RWPE1 (cell line): ENCODE measurements at regions not wholly inside any gene's neighbourhood (a gene's known extent, or its start where the extent isn't known, plus 50 kb on each side); places are given as distances from the start of the nearest gene placed in this dataset.

Source experiments
- CTCF ChIA-PET: fragments of 350-600 bp; sonication (Branson Sonifier 250); formaldehyde crosslinking; extraction: SDS; loops from one replicate; lab custom pipeline; 2021; lab: Yijun Ruan, JAX
- POLR2A ChIA-PET: fragments of 400-600 bp; formaldehyde crosslinking; extraction: SDS; loops from one replicate; lab custom pipeline; 2020; ENCODE audit warnings: antibody characterized with exemption; ENCODE audit not compliant: low non-redundant PET; lab: Yijun Ruan, JAX
- DNase-seq: peaks from one replicate; pipeline ENCODE4 v3.0.0; 2012; ENCODE audit warnings: low spot score
- H3K27ac ChIP-seq: fragments of 450-650 bp; 2 replicates; pipeline ENCODE4 v1.5.1; 2017
- TF ChIP-seq, protein P1 (sequence below): fragments of 450-650 bp; conservative IDR thresholded peaks from 2 replicates; pipeline ENCODE4 v1.5.1; 2017; ENCODE audit warnings: low read depth, mild to moderate bottlenecking

DNA sequence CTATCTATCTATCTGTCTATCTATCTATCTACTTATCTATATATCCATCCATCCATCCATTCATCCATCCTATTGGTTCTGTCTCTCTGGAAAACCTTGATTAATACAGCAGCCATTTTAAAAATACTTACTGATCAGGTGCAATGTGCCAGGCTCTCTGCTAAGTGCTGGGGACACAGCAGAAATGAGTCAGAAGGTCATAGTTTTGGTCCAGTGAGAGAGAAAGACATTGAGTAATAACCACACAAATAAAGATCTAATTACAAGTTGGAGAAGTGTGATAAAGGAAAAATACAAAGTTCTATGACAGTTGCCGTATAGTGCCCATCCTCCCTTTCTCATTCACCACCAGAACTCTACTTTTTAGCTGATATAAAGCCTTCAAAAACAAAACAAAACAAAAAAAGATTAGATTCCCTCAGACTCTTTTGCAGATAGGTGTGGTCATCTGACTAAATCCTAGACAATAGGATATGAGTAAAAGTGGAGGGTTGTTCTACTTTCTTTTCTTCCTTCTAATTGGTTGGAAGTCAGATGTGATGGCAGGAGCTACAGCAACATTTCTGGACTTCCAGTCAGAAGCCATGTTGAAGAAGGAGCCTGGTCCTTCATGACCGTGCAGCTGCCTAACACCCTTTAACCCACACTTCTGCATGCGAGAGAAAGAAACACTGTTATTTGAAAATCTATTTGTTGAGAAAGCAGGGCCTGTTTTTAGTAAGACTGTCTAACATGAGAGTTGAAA is 72.0 kb upstream of the TOX3 start:
- DNase-seq = no peak
- TF ChIP-seq, protein P1, sequence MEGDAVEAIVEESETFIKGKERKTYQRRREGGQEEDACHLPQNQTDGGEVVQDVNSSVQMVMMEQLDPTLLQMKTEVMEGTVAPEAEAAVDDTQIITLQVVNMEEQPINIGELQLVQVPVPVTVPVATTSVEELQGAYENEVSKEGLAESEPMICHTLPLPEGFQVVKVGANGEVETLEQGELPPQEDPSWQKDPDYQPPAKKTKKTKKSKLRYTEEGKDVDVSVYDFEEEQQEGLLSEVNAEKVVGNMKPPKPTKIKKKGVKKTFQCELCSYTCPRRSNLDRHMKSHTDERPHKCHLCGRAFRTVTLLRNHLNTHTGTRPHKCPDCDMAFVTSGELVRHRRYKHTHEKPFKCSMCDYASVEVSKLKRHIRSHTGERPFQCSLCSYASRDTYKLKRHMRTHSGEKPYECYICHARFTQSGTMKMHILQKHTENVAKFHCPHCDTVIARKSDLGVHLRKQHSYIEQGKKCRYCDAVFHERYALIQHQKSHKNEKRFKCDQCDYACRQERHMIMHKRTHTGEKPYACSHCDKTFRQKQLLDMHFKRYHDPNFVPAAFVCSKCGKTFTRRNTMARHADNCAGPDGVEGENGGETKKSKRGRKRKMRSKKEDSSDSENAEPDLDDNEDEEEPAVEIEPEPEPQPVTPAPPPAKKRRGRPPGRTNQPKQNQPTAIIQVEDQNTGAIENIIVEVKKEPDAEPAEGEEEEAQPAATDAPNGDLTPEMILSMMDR = no peak
- ChIA-PET POLR2A (no interaction called here), CTCF (no interaction called here)
- no peak overlapping the region for H3K27ac ChIP-seq

DNA sequence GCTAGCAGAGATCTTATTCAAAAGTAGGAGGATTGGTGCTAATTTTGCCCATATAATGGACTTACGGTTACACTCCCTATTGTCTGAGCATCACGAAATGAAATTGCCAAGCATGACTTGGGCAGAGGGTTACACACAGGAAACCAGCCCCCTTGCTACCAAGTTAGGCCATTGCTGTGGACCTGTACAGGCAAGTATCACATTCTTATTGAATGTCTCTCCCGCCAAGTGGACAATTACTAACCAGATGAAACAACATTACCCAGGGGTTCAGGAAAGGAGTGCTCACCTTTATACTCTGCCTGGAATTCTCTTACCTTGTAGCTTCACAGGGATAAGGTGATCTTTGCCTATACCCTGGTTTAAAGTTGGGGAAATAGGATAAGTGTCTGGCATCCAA is 70.6 kb upstream of the TOX3 start:
- CTCF ChIA-PET = no interaction called here

GRCh38 chr16:52613508-52613907 is 66.6 kb upstream of the TOX3 start:
- POLR2A ChIA-PET = no interaction called here
- TF ChIP-seq, protein P1 = no peak
- CTCF ChIA-PET = no interaction called here
- no peak overlapping the region for H3K27ac ChIP-seq
- no peak for DNase-seq

More for the DNA sequence above, 70.6 kb upstream of the TOX3 start:
- peak; percentile 48 for DNase-seq
- H3K27ac ChIP-seq = no peak overlapping the region
- POLR2A ChIA-PET = no interaction called here
- TF ChIP-seq, protein P1 = no peak

GRCh38 chr16:52611817-52612673 is 65.1 kb upstream of the TOX3 start:
- no peak for DNase-seq
- ChIA-PET POLR2A (no interaction called here), CTCF (no interaction called here)
- TF ChIP-seq, protein P1 = no peak
- H3K27ac ChIP-seq = no peak overlapping the region

DNA sequence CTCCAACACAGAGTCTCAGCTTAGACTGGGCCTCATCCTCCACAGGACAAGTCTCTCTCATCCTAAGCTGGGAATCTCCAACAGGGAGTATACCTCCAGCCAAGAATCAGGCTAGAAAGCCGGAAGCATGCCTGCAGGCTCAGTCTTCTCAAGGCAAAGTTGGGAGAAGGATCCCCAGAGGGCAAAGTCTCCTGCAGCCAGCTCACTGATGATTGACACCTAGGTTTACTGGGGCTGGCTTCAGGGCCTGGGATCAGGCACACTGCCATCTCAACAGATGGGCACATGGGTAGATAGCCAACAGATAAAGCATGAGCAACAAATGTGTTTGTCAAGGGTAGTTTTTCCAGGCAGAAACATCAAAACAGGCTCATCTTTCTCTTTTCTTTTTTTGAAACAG is 56.1 kb upstream of the TOX3 start:
- no peak for DNase-seq
- TF ChIP-seq, protein P1 = no peak
- CTCF ChIA-PET = interaction anchor here (0.7 kb wide), 1 partner anchor 88 kb away, joined by 3 read pairs; no protein-coding TSS in a partner anchor
- POLR2A ChIA-PET = no interaction called here
- no peak overlapping the region for H3K27ac ChIP-seq

GRCh38 chr16:52597772-52598483 is 51.0 kb upstream of the TOX3 start:
- peak; percentile 17 for DNase-seq
- POLR2A ChIA-PET = no interaction called here
- TF ChIP-seq, protein P1 = no peak
- no peak overlapping the region for H3K27ac ChIP-seq
- CTCF ChIA-PET = no interaction called here
